ENCODE measurements at regions not wholly inside any gene's neighbourhood (a gene's known extent, or its start where the extent isn't known, plus 50 kb on each side); places are given as distances from the start of the nearest gene placed in this dataset.

- no peak for DNase-seq (ENCODE audit: low spot score)
Observed at GRCh38 chr7:109295158-109295557, 725.5 kb downstream of the DNAJB9 start.

GRCh38 chr7:109308816-109309215, 739.1 kb downstream of the DNAJB9 start:
- DNase-seq (ENCODE audit: low spot score): no peak

- DNase-seq (ENCODE audit: low spot score): no peak
Observed at GRCh38 chr7:109309790-109310189, 740.1 kb downstream of the DNAJB9 start.

GRCh38 chr7:109318136-109318535, 748.5 kb downstream of the DNAJB9 start:
- DNase-seq (ENCODE audit: low spot score): no peak

- no peak for DNase-seq (ENCODE audit: low spot score)
Observed at GRCh38 chr7:109322833-109323232, 753.2 kb downstream of the DNAJB9 start.

GRCh38 chr7:109331423-109331822, 761.7 kb downstream of the DNAJB9 start:
- DNase-seq (ENCODE audit: low spot score): no peak

GRCh38 chr7:109335951-109336350, 766.3 kb downstream of the DNAJB9 start:
- no peak for DNase-seq (ENCODE audit: low spot score)

GRCh38 chr7:109336531-109336930, 766.9 kb downstream of the DNAJB9 start:
- DNase-seq (ENCODE audit: low spot score): no peak

- peak; percentile 18 for DNase-seq (ENCODE audit: low spot score)
Observed at GRCh38 chr7:109343678-109344077, 774.0 kb downstream of the DNAJB9 start.

- DNase-seq (ENCODE audit: low spot score): no peak
Observed at GRCh38 chr7:109351493-109351892, 781.8 kb downstream of the DNAJB9 start.

- DNase-seq (ENCODE audit: low spot score): peak; percentile 7
Observed at GRCh38 chr7:109354000-109354399, 784.3 kb downstream of the DNAJB9 start.

GRCh38 chr7:109354552-109354951, 784.9 kb downstream of the DNAJB9 start:
- no peak for DNase-seq (ENCODE audit: low spot score)

GRCh38 chr7:109375823-109376222, 806.1 kb downstream of the DNAJB9 start:
- no peak for DNase-seq (ENCODE audit: low spot score)

GRCh38 chr7:109376576-109376975, 806.9 kb downstream of the DNAJB9 start:
- no peak for DNase-seq (ENCODE audit: low spot score)

- DNase-seq (ENCODE audit: low spot score): no peak
Observed at GRCh38 chr7:109377076-109377884, 807.6 kb downstream of the DNAJB9 start.

GRCh38 chr7:109386959-109387358, 817.3 kb downstream of the DNAJB9 start:
- DNase-seq (ENCODE audit: low spot score): no peak

- no peak for DNase-seq (ENCODE audit: low spot score)
Observed at GRCh38 chr7:109387530-109387929, 817.9 kb downstream of the DNAJB9 start.

- DNase-seq (ENCODE audit: low spot score): no peak
Observed at GRCh38 chr7:109391240-109391639, 821.6 kb downstream of the DNAJB9 start.

- no peak for DNase-seq (ENCODE audit: low spot score)
Observed at GRCh38 chr7:109402107-109402506, 832.4 kb downstream of the DNAJB9 start.

- no peak for DNase-seq (ENCODE audit: low spot score)
Observed at GRCh38 chr7:109407756-109408155, 838.1 kb downstream of the DNAJB9 start.

- DNase-seq (ENCODE audit: low spot score): no peak
Observed at GRCh38 chr7:109437957-109438356, 868.3 kb downstream of the DNAJB9 start.

- no peak for DNase-seq (ENCODE audit: low spot score)
Observed at GRCh38 chr7:109449760-109450159, 880.1 kb downstream of the DNAJB9 start.

- DNase-seq (ENCODE audit: low spot score): no peak
Observed at GRCh38 chr7:109456116-109456515, 886.4 kb downstream of the DNAJB9 start.

GRCh38 chr7:109460296-109460695, 890.6 kb downstream of the DNAJB9 start:
- no peak for DNase-seq (ENCODE audit: low spot score)

Measured in H4 (cell line).